ENCODE measurements at regions not wholly inside any gene's neighbourhood (a gene's known extent, or its start where the extent isn't known, plus 50 kb on each side); places are given as distances from the start of the nearest gene placed in this dataset.
"Not testable (repeated sequence)": the region's sequence is repeated elsewhere in the genome, so short reads cannot be mapped to it uniquely, and the experiment has no call there.

- H3K27me3 Mint-ChIP-seq (ENCODE audit: unreplicated experiment); BruUV-seq (replicated peaks); H3K36me3 Mint-ChIP-seq (ENCODE audit: insufficient read depth, unreplicated experiment); intact Hi-C loops (cut with micrococcal nuclease; ENCODE audit: unreplicated experiment); DNase-seq; H3K9me3 Mint-ChIP-seq (ENCODE audit: low read depth, unreplicated experiment); H3K4me1 Mint-ChIP-seq (ENCODE audit: low read depth, unreplicated experiment); H3K27ac Mint-ChIP-seq (ENCODE audit: unreplicated experiment); CTCF ChIA-PET; H3K4me3 Mint-ChIP-seq (ENCODE audit: low read depth, unreplicated experiment): not testable (repeated sequence)
Observed at GRCh38 chr18:14361346-14361745, 182.1 kb downstream of the POTEC start.

GRCh38 chr18:14357553-14358297 lies 185.7 kb downstream of the POTEC start:
- H3K36me3 Mint-ChIP-seq (ENCODE audit: insufficient read depth, unreplicated experiment); H3K27ac Mint-ChIP-seq (ENCODE audit: unreplicated experiment); intact Hi-C loops (cut with micrococcal nuclease; ENCODE audit: unreplicated experiment); BruUV-seq (replicated peaks); H3K4me3 Mint-ChIP-seq (ENCODE audit: low read depth, unreplicated experiment); CTCF ChIA-PET; H3K9me3 Mint-ChIP-seq (ENCODE audit: low read depth, unreplicated experiment); H3K27me3 Mint-ChIP-seq (ENCODE audit: unreplicated experiment); DNase-seq; H3K4me1 Mint-ChIP-seq (ENCODE audit: low read depth, unreplicated experiment): not testable (repeated sequence)

GRCh38 chr18:14342170-14342569 lies 201.2 kb downstream of the POTEC start:
- H3K27ac Mint-ChIP-seq (ENCODE audit: unreplicated experiment); H3K4me1 Mint-ChIP-seq (ENCODE audit: low read depth, unreplicated experiment); H3K4me3 Mint-ChIP-seq (ENCODE audit: low read depth, unreplicated experiment); intact Hi-C loops (cut with micrococcal nuclease; ENCODE audit: unreplicated experiment); BruUV-seq (replicated peaks); H3K36me3 Mint-ChIP-seq (ENCODE audit: insufficient read depth, unreplicated experiment); H3K27me3 Mint-ChIP-seq (ENCODE audit: unreplicated experiment); CTCF ChIA-PET; DNase-seq; H3K9me3 Mint-ChIP-seq (ENCODE audit: low read depth, unreplicated experiment): not testable (repeated sequence)

GRCh38 chr18:14336017-14336416 lies 203.8 kb upstream of the ZNF519 start:
- H3K4me3 Mint-ChIP-seq (ENCODE audit: low read depth, unreplicated experiment); DNase-seq; H3K36me3 Mint-ChIP-seq (ENCODE audit: insufficient read depth, unreplicated experiment); intact Hi-C loops (cut with micrococcal nuclease; ENCODE audit: unreplicated experiment); CTCF ChIA-PET; H3K4me1 Mint-ChIP-seq (ENCODE audit: low read depth, unreplicated experiment); H3K9me3 Mint-ChIP-seq (ENCODE audit: low read depth, unreplicated experiment); BruUV-seq (replicated peaks); H3K27me3 Mint-ChIP-seq (ENCODE audit: unreplicated experiment); H3K27ac Mint-ChIP-seq (ENCODE audit: unreplicated experiment): not testable (repeated sequence)

- H3K9me3 Mint-ChIP-seq (ENCODE audit: low read depth, unreplicated experiment); H3K27ac Mint-ChIP-seq (ENCODE audit: unreplicated experiment); intact Hi-C loops (cut with micrococcal nuclease; ENCODE audit: unreplicated experiment); H3K4me3 Mint-ChIP-seq (ENCODE audit: low read depth, unreplicated experiment); CTCF ChIA-PET; BruUV-seq (replicated peaks); DNase-seq; H3K4me1 Mint-ChIP-seq (ENCODE audit: low read depth, unreplicated experiment); H3K36me3 Mint-ChIP-seq (ENCODE audit: insufficient read depth, unreplicated experiment): not testable (repeated sequence)
- peaks cover 62% of the 10 kb centered on the region for H3K27me3 Mint-ChIP-seq (ENCODE audit: unreplicated experiment)
Observed at GRCh38 chr18:14321217-14321616, 189.0 kb upstream of the ZNF519 start.

GRCh38 chr18:14301255-14301654 lies 169.0 kb upstream of the ZNF519 start:
- not testable (repeated sequence) for H3K36me3 Mint-ChIP-seq (ENCODE audit: insufficient read depth, unreplicated experiment)

GRCh38 chr18:14295081-14295480 lies 162.8 kb upstream of the ZNF519 start:
- intact Hi-C loops (cut with micrococcal nuclease; ENCODE audit: unreplicated experiment); BruUV-seq (replicated peaks); H3K36me3 Mint-ChIP-seq (ENCODE audit: insufficient read depth, unreplicated experiment); H3K4me3 Mint-ChIP-seq (ENCODE audit: low read depth, unreplicated experiment); H3K27ac Mint-ChIP-seq (ENCODE audit: unreplicated experiment); H3K9me3 Mint-ChIP-seq (ENCODE audit: low read depth, unreplicated experiment); H3K4me1 Mint-ChIP-seq (ENCODE audit: low read depth, unreplicated experiment); DNase-seq; CTCF ChIA-PET: not testable (repeated sequence)
- peaks cover 27% of the 10 kb centered on the region for H3K27me3 Mint-ChIP-seq (ENCODE audit: unreplicated experiment)

More at GRCh38 chr18:14301255-14301654, 169.0 kb upstream of the ZNF519 start:
- H3K4me1 Mint-ChIP-seq (ENCODE audit: low read depth, unreplicated experiment); H3K27ac Mint-ChIP-seq (ENCODE audit: unreplicated experiment); H3K9me3 Mint-ChIP-seq (ENCODE audit: low read depth, unreplicated experiment); CTCF ChIA-PET; H3K4me3 Mint-ChIP-seq (ENCODE audit: low read depth, unreplicated experiment); DNase-seq; BruUV-seq (replicated peaks); intact Hi-C loops (cut with micrococcal nuclease; ENCODE audit: unreplicated experiment): not testable (repeated sequence)
- H3K27me3 Mint-ChIP-seq (ENCODE audit: unreplicated experiment) = peaks cover 17% of the 10 kb centered on the region

Data from Calu3 (cell line).